Epithelial cell of esophagus (primary cell): ENCODE measurements at regions not wholly inside any gene's neighbourhood (a gene's known extent, or its start where the extent isn't known, plus 50 kb on each side); places are given as distances from the start of the nearest gene placed in this dataset.

Experiments used
- DNase-seq: peaks from one replicate; pipeline ENCODE4 v3.0.0; 2010; ENCODE audit warnings: low read depth
- H3K4me3 ChIP-seq: 2 replicates; pipeline ENCODE4 v1.5.1; 2011; ENCODE audit warnings: mild to moderate bottlenecking, low read length, control low read depth
- TF ChIP-seq, protein P1 (sequence below): IDR thresholded peaks from 2 replicates; pipeline ENCODE4 v1.5.1; 2011; ENCODE audit warnings: low read depth, mild to moderate bottlenecking, low read length, control low read depth, inconsistent platforms; ENCODE audit not compliant: insufficient read depth; ENCODE audit errors: missing control alignments

DNA sequence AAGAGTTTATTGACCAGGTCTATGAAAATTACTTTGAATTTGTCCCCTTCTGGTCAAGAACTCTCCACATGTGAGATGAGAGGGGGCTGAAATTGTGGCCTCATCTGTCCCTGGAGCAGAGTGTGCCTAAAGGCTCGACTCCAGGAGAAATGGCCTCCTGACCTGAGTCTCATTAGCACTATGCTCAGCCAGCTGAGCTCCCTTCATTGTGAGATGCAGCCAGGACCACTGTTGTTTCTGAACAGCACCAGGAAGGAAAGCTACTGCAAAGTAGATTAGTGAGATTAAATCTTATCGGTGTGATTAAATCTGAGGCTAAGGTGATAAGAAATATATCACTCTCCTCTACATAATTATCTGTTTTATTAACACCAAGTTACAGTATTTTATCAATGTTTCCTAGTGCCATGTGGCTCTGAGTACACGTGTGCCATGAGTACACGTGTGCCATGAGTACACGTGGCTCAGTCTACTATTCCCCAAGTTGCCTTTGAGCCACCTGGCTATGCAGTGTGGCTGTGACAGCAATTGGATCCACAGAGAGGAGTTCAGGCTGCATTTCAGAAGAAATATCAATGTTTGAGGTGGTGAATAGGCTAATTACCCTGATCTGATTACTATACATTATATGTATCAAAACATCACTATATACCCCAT lies 126.9 kb downstream of the IPMK start:
- DNase-seq: no peak
- TF ChIP-seq, protein P1, sequence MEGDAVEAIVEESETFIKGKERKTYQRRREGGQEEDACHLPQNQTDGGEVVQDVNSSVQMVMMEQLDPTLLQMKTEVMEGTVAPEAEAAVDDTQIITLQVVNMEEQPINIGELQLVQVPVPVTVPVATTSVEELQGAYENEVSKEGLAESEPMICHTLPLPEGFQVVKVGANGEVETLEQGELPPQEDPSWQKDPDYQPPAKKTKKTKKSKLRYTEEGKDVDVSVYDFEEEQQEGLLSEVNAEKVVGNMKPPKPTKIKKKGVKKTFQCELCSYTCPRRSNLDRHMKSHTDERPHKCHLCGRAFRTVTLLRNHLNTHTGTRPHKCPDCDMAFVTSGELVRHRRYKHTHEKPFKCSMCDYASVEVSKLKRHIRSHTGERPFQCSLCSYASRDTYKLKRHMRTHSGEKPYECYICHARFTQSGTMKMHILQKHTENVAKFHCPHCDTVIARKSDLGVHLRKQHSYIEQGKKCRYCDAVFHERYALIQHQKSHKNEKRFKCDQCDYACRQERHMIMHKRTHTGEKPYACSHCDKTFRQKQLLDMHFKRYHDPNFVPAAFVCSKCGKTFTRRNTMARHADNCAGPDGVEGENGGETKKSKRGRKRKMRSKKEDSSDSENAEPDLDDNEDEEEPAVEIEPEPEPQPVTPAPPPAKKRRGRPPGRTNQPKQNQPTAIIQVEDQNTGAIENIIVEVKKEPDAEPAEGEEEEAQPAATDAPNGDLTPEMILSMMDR: no peak
- no peak overlapping the region for H3K4me3 ChIP-seq

- TF ChIP-seq, protein P1: no peak
- H3K4me3 ChIP-seq: no peak overlapping the region
- no peak for DNase-seq
These were observed 127.6 kb downstream of the IPMK start for GRCh38 chr10:58140054-58140453.

DNA sequence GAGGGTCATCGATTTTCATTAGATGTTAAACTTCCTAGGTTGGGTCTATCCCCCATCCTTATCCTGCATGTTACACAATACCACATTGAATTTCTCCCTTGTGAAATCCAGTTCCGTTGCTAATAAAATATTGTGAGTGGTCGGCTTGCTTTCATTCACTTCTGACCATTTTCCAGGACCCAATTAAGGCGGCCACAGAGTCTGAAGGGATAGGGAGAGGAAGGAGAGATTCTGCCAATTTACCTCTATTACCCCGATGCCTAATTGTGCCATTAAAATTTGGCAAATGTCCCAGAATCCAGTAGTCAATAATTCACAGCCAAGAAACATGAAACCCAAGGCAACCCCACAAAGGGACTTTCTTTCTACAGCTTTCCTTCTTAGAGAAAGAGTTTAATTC lies 129.9 kb downstream of the IPMK start:
- no peak overlapping the region for H3K4me3 ChIP-seq
- no peak for DNase-seq
- TF ChIP-seq, protein P1: no peak

DNA sequence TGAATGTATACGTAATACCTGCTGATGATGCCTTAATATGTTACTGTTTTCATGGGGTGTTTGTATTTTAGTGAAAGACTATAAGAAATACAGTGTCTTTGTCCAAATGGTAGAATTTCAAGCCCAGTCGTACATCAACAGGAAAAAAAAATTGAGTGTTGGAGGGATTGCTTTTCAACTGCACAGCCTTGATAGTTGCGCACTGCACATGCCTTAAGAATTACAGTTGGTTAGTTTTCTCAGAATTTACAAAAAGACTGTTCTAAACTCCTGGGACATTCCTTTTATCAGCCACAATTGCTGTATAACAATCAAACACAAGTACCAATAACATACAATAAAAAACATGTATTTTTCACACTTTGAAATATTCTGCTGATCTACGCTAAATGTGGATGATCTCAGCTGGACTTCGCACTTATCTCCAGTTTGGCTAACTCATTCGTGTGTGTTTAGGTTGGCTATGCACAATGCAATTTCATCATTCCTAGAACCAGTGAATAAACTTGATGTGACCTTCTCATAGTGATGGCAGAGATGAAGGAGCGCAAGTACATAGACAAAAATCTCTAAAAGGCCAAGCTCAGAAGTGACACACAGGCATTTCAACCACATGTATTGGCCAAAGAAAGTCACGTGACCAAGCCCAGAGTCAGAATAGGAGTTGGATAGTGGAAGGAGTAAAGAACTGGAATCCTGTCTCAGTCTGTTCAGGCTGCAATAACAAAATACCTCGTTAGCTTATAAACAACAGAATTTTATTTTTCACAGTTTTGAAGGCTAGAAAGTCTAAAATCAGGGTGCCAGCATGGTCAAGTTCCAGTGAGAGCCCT lies 152.3 kb downstream of the IPMK start:
- DNase-seq: no peak
- no peak overlapping the region for H3K4me3 ChIP-seq
- TF ChIP-seq, protein P1: no peak

DNA sequence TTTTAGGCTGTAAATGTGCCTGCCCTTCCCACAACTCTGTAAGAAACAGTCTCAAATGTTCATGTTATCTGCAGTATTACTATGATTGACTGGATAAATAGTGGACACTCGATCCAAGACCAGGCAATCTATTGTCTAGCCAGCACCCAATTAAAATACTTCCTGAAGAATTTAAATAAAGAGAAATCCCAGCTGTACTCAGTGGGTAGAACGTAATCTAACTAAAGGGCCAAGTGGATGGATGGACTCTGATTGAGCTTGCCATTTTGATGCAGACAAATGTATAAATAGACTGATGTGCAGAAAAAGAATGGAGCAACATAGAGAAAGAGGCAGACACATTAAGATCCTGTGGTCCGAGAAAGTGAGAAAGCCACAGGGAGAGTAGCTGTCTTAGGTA lies 158.0 kb downstream of the IPMK start:
- TF ChIP-seq, protein P1: no peak
- DNase-seq: no peak
- no peak overlapping the region for H3K4me3 ChIP-seq

DNA sequence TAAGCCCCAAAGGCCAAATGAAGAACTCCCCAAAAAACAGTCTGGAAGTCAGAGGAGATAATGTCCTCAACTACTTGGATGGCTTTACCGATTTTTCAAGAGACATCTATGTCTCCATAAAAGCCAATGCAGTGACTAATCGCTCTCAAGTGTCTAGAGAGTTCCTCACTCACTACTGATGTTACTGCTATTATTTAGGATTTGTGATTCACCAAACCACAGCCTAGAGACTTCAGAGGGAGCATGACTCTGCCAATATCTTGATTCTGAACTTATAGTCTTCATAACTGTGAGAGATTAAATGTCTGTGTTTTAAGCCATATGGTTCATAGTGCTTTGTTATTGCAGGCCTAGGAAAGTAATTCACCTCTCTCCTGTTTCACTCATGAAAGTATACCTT lies 160.2 kb downstream of the IPMK start:
- DNase-seq: peak; percentile 85
- TF ChIP-seq, protein P1: no peak
- H3K4me3 ChIP-seq: no peak overlapping the region
